WTC11 (cell line): ENCODE measurements at regions not wholly inside any gene's neighbourhood (a gene's known extent, or its start where the extent isn't known, plus 50 kb on each side); places are given as distances from the start of the nearest gene placed in this dataset.

Experiments used
- ATAC-seq: fragments of 200-7000 bp; cut with Tn5 transposase; 2 replicates; pipeline ENCODE4 v1.10.0; 2021; ENCODE audit warnings: mild to moderate bottlenecking, moderate library complexity
- CTCF ChIA-PET: fragments of 300-600 bp; sonication (Branson Sonifier 250); formaldehyde crosslinking; loops from one replicate; lab custom pipeline; 2021; ENCODE audit warnings: antibody characterized with exemption; lab: Charles Lee
- POLR2A ChIA-PET: fragments of 350-600 bp; sonication (Branson Sonifier 250); formaldehyde crosslinking; loops from one replicate; lab custom pipeline; 2021; ENCODE audit warnings: antibody characterized with exemption; lab: Charles Lee
- DNase-seq: peaks from one replicate; pipeline ENCODE4 v3.0.0; 2021; ENCODE audit warnings: low spot score
- H3K27ac Mint-ChIP-seq: 2 replicates; pipeline ENCODE4 v1.8.0; 2021; ENCODE audit warnings: mixed read lengths
- H3K27me3 Mint-ChIP-seq: 2 replicates; pipeline ENCODE4 v1.8.0; 2021; ENCODE audit warnings: low read depth, mild to moderate bottlenecking, moderate library complexity, mixed read lengths
- H3K36me3 Mint-ChIP-seq: 2 replicates; pipeline ENCODE4 v1.8.0; 2021; ENCODE audit warnings: mixed read lengths
- H3K4me1 Mint-ChIP-seq: 2 replicates; pipeline ENCODE4 v1.8.0; 2022; ENCODE audit warnings: mixed read lengths
- H3K4me3 Mint-ChIP-seq: 2 replicates; pipeline ENCODE4 v1.8.0; 2021; ENCODE audit warnings: mild to moderate bottlenecking, moderate library complexity, mixed read lengths
- H3K9me3 Mint-ChIP-seq: 2 replicates; pipeline ENCODE4 v1.8.0; 2021; ENCODE audit warnings: mixed read lengths
- CBFB ChIP-seq: sonication (generic); formaldehyde crosslinking; IDR thresholded peaks from 2 replicates; pipeline ENCODE4 v1.8.1; 2022; ENCODE audit warnings: mild to moderate bottlenecking, low read depth, missing genetic modification reagents
- ESRRA ChIP-seq: sonication (generic); formaldehyde crosslinking; IDR thresholded peaks from 2 replicates; pipeline ENCODE4 v1.8.1; 2022; ENCODE audit warnings: mild to moderate bottlenecking, missing genetic modification reagents, borderline replicate concordance
- FOXK1 ChIP-seq: sonication (generic); formaldehyde crosslinking; IDR thresholded peaks from 2 replicates; pipeline ENCODE4 v1.8.0; 2022; ENCODE audit warnings: mild to moderate bottlenecking, moderate library complexity, missing genetic modification reagents
- GTF2I ChIP-seq: fragments of 250-450 bp; sonication (Bioruptor Pico); conservative IDR thresholded peaks from 2 replicates; pipeline ENCODE4 v1.4.0; 2021; ENCODE audit warnings: mild to moderate bottlenecking
- HMGA2 ChIP-seq: fragments of 250-450 bp; sonication (Bioruptor Pico); IDR thresholded peaks from 2 replicates; pipeline ENCODE4 v1.4.0; 2021; ENCODE audit warnings: mild to moderate bottlenecking, moderate library complexity
- JAZF1 ChIP-seq: fragments of 250-450 bp; sonication (Bioruptor Pico); IDR thresholded peaks from 2 replicates; pipeline ENCODE4 v1.9.0; 2021; ENCODE audit warnings: moderate library complexity, mild to moderate bottlenecking, inconsistent platforms
- NFATC4 ChIP-seq: fragments of 250-450 bp; sonication (Bioruptor Pico); IDR thresholded peaks from 2 replicates; pipeline ENCODE4 v1.9.0; 2021; ENCODE audit warnings: mild to moderate bottlenecking
- NR1H2 ChIP-seq: sonication (generic); formaldehyde crosslinking; IDR thresholded peaks from 2 replicates; pipeline ENCODE4 v1.9.0; 2021; ENCODE audit warnings: mild to moderate bottlenecking, moderate library complexity, missing genetic modification reagents
- SMAD3 ChIP-seq: sonication (generic); formaldehyde crosslinking; IDR thresholded peaks from 2 replicates; pipeline ENCODE4 v1.8.0; 2022; ENCODE audit warnings: missing genetic modification reagents, mild to moderate bottlenecking, borderline replicate concordance
- ZBTB21 ChIP-seq: sonication (generic); formaldehyde crosslinking; IDR thresholded peaks from 2 replicates; pipeline ENCODE4 v1.8.1; 2023; ENCODE audit warnings: mild to moderate bottlenecking, missing genetic modification reagents, borderline replicate concordance
- TF ChIP-seq, protein P1 (sequence below): sonication (generic); formaldehyde crosslinking; IDR thresholded peaks from 2 replicates; pipeline ENCODE4 v1.8.0; 2022; ENCODE audit warnings: mild to moderate bottlenecking, missing genetic modification reagents
- TF ChIP-seq, protein P2 (sequence below): sonication (generic); formaldehyde crosslinking; IDR thresholded peaks from 2 replicates; pipeline ENCODE4 v1.8.1; 2023; ENCODE audit warnings: mild to moderate bottlenecking, missing genetic modification reagents
- TF ChIP-seq, protein P3 (sequence below): sonication (generic); formaldehyde crosslinking; IDR thresholded peaks from 2 replicates; pipeline ENCODE4 v1.8.1; 2023; ENCODE audit warnings: mild to moderate bottlenecking, missing genetic modification reagents, moderate library complexity
- TF ChIP-seq, protein P4 (sequence below): sonication (generic); formaldehyde crosslinking; IDR thresholded peaks from 2 replicates; pipeline ENCODE4 v1.8.0; 2023; ENCODE audit warnings: mild to moderate bottlenecking, missing genetic modification reagents
- TF ChIP-seq, protein P5 (sequence below): fragments of 250-450 bp; sonication (Bioruptor Pico); IDR thresholded peaks from 2 replicates; pipeline ENCODE4 v1.8.0; 2021; ENCODE audit warnings: mild to moderate bottlenecking
- TF ChIP-seq, protein P6 (sequence below): fragments of 250-450 bp; sonication (Bioruptor Pico); IDR thresholded peaks from 2 replicates; pipeline ENCODE4 v1.9.0; 2021; ENCODE audit warnings: moderate library complexity, mild to moderate bottlenecking, inconsistent platforms, borderline replicate concordance
- TF ChIP-seq, protein P7 (sequence below): sonication (generic); formaldehyde crosslinking; IDR thresholded peaks from 2 replicates; pipeline ENCODE4 v1.8.1; 2023; ENCODE audit warnings: mild to moderate bottlenecking, missing genetic modification reagents, moderate library complexity
- TF ChIP-seq, protein P8 (sequence below): sonication (generic); formaldehyde crosslinking; conservative IDR thresholded peaks from 2 replicates; pipeline ENCODE4 v1.8.1; 2022; ENCODE audit warnings: mild to moderate bottlenecking, missing genetic modification reagents

DNA sequence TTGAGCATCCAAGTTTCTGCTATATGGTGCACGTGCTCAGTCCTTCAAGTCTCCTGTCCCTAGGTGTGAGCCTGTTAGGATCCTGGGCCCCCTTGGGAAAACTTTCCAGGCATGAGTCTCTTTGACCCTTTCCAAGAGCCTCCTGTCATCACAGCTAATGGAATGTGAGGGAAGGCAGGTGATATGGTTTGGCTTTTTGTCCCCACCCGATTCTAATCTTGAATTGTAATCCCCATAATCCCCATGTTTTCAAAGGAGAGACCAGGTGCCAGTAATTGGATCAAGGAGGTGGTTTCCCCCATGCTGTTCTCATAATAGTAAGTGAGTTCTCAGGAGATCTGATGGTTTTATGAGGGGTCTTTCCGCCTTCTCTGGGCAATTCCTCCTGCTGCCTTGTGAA, 265.5 kb downstream of the ATP23 start:
- Mint-ChIP-seq H3K36me3 (no peaks in the 10 kb centered on the region), H3K4me1 (peaks cover 13% of the 10 kb centered on the region; the same call in 1 of the 2 replicates), H3K27ac (no peak overlapping the region), H3K27me3 (no peaks in the 10 kb centered on the region), H3K9me3 (no peaks in the 10 kb centered on the region), H3K4me3 (no peak overlapping the region)
- no peak for DNase-seq
- POLR2A ChIA-PET: interaction anchor here (0.5 kb wide), 1 partner anchor 16 kb away, joined by 5 read pairs; no protein-coding TSS in a partner anchor
- TF ChIP-seq, protein P1, sequence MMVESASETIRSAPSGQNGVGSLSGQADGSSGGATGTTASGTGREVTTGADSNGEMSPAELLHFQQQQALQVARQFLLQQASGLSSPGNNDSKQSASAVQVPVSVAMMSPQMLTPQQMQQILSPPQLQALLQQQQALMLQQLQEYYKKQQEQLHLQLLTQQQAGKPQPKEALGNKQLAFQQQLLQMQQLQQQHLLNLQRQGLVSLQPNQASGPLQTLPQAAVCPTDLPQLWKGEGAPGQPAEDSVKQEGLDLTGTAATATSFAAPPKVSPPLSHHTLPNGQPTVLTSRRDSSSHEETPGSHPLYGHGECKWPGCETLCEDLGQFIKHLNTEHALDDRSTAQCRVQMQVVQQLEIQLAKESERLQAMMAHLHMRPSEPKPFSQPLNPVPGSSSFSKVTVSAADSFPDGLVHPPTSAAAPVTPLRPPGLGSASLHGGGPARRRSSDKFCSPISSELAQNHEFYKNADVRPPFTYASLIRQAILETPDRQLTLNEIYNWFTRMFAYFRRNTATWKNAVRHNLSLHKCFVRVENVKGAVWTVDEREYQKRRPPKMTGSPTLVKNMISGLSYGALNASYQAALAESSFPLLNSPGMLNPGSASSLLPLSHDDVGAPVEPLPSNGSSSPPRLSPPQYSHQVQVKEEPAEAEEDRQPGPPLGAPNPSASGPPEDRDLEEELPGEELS: no peak
- TF ChIP-seq GTF2I (CRISPR knock-in tag): no peak
- no peak for TF ChIP-seq JAZF1
- TF ChIP-seq CBFB (CRISPR knock-in tag): no peak
- TF ChIP-seq SMAD3 (CRISPR knock-in tag): no peak
- no peak for TF ChIP-seq ZBTB21 (CRISPR knock-in tag)
- TF ChIP-seq, all 79 proteins: peak for 0
- no peak for ATAC-seq
- CTCF ChIA-PET: no interaction called here

DNA sequence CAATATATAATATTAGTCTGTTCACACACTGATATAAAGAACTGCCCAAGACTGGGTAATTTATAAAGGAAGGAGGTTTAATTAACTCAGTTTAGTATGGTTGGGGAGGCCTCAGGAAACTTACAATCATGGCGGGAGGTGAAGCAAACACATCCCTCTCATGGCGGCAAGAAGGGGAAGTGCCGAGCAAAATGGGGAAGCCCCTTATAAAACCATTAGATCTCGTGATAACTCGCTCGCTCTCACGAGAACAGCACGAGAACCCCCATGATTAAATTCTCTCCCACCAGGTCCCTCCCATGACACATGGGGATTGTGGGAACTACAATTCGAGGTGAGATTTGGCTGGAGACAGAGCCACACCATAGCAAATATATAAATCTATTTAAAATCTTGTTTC, 269.8 kb downstream of the ATP23 start:
- ChIA-PET POLR2A (no interaction called here), CTCF (no interaction called here)
- Mint-ChIP-seq H3K4me1 (0 out of 2 replicates have a peak, but pooled peaks cover 3% of the 10 kb centered on the region), H3K36me3 (no peaks in the 10 kb centered on the region), H3K27ac (no peak overlapping the region), H3K4me3 (no peak overlapping the region), H3K27me3 (no peaks in the 10 kb centered on the region), H3K9me3 (0 out of 2 replicates have a peak, but pooled peaks cover 8% of the 10 kb centered on the region)
- no peak for DNase-seq
- ATAC-seq: no peak
- TF ChIP-seq, protein P2, sequence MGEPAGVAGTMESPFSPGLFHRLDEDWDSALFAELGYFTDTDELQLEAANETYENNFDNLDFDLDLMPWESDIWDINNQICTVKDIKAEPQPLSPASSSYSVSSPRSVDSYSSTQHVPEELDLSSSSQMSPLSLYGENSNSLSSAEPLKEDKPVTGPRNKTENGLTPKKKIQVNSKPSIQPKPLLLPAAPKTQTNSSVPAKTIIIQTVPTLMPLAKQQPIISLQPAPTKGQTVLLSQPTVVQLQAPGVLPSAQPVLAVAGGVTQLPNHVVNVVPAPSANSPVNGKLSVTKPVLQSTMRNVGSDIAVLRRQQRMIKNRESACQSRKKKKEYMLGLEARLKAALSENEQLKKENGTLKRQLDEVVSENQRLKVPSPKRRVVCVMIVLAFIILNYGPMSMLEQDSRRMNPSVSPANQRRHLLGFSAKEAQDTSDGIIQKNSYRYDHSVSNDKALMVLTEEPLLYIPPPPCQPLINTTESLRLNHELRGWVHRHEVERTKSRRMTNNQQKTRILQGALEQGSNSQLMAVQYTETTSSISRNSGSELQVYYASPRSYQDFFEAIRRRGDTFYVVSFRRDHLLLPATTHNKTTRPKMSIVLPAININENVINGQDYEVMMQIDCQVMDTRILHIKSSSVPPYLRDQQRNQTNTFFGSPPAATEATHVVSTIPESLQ (CRISPR knock-in tag): no peak
- TF ChIP-seq, protein P1: no peak
- TF ChIP-seq NFATC4: no peak
- TF ChIP-seq, protein P3, sequence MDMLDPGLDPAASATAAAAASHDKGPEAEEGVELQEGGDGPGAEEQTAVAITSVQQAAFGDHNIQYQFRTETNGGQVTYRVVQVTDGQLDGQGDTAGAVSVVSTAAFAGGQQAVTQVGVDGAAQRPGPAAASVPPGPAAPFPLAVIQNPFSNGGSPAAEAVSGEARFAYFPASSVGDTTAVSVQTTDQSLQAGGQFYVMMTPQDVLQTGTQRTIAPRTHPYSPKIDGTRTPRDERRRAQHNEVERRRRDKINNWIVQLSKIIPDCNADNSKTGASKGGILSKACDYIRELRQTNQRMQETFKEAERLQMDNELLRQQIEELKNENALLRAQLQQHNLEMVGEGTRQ: no peak
- TF ChIP-seq, protein P4, sequence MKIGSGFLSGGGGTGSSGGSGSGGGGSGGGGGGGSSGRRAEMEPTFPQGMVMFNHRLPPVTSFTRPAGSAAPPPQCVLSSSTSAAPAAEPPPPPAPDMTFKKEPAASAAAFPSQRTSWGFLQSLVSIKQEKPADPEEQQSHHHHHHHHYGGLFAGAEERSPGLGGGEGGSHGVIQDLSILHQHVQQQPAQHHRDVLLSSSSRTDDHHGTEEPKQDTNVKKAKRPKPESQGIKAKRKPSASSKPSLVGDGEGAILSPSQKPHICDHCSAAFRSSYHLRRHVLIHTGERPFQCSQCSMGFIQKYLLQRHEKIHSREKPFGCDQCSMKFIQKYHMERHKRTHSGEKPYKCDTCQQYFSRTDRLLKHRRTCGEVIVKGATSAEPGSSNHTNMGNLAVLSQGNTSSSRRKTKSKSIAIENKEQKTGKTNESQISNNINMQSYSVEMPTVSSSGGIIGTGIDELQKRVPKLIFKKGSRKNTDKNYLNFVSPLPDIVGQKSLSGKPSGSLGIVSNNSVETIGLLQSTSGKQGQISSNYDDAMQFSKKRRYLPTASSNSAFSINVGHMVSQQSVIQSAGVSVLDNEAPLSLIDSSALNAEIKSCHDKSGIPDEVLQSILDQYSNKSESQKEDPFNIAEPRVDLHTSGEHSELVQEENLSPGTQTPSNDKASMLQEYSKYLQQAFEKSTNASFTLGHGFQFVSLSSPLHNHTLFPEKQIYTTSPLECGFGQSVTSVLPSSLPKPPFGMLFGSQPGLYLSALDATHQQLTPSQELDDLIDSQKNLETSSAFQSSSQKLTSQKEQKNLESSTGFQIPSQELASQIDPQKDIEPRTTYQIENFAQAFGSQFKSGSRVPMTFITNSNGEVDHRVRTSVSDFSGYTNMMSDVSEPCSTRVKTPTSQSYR (CRISPR knock-in tag): no peak
- TF ChIP-seq, protein P5, sequence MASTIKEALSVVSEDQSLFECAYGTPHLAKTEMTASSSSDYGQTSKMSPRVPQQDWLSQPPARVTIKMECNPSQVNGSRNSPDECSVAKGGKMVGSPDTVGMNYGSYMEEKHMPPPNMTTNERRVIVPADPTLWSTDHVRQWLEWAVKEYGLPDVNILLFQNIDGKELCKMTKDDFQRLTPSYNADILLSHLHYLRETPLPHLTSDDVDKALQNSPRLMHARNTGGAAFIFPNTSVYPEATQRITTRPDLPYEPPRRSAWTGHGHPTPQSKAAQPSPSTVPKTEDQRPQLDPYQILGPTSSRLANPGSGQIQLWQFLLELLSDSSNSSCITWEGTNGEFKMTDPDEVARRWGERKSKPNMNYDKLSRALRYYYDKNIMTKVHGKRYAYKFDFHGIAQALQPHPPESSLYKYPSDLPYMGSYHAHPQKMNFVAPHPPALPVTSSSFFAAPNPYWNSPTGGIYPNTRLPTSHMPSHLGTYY (CRISPR knock-in tag): no peak
- no peak for TF ChIP-seq FOXK1 (CRISPR knock-in tag)
- no peak for TF ChIP-seq ESRRA (CRISPR knock-in tag)
- TF ChIP-seq, protein P6, sequence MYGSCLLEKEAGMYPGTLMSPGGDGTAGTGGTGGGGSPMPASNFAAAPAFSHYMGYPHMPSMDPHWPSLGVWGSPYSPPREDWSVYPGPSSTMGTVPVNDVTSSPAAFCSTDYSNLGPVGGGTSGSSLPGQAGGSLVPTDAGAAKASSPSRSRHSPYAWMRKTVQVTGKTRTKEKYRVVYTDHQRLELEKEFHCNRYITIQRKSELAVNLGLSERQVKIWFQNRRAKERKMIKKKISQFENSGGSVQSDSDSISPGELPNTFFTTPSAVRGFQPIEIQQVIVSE (CRISPR knock-in tag): no peak
- no peak for TF ChIP-seq HMGA2
- TF ChIP-seq, protein P7, sequence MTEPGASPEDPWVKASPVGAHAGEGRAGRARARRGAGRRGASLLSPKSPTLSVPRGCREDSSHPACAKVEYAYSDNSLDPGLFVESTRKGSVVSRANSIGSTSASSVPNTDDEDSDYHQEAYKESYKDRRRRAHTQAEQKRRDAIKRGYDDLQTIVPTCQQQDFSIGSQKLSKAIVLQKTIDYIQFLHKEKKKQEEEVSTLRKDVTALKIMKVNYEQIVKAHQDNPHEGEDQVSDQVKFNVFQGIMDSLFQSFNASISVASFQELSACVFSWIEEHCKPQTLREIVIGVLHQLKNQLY: no peak
- TF ChIP-seq, protein P8, sequence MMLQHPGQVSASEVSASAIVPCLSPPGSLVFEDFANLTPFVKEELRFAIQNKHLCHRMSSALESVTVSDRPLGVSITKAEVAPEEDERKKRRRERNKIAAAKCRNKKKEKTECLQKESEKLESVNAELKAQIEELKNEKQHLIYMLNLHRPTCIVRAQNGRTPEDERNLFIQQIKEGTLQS: no peak
- no peak for TF ChIP-seq NR1H2 (CRISPR knock-in tag)
